ENCODE measurements at regions not wholly inside any gene's neighbourhood (a gene's known extent, or its start where the extent isn't known, plus 50 kb on each side); places are given as distances from the start of the nearest gene placed in this dataset.

- no peak overlapping the region for H3K4me2 ChIP-seq (ENCODE audit: low read depth, low read length)
- POLR2A ChIA-PET (ENCODE audit: unreplicated experiment): no interaction called here
- H3K27ac ChIP-seq (ENCODE audit: insufficient read depth, low read length): no peak overlapping the region
- CTCF ChIA-PET: interaction anchor here (1.1 kb wide), 1 partner anchor 16 kb away, joined by 3 read pairs; no protein-coding TSS in a partner anchor
- H3K4me1 ChIP-seq (ENCODE audit: control insufficient read depth, insufficient read depth, low read length): no peaks in the 10 kb centered on the region
- DNase-seq (no peak), ATAC-seq (ENCODE audit: low read depth) (no peak)
- in situ Hi-C loops (cut with MboI; ENCODE audit: low sequenced_read_pairs): no loop called here
- no peak overlapping the region for H2BK15ac ChIP-seq (ENCODE audit: low read depth, low read length)
- no TSS peak for BruUV-seq (replicated peaks)
- TF ChIP-seq MXI1 (IDR thresholded peaks at IDR 0.05; ENCODE audit: borderline replicate concordance, low read depth, low read length) (no peak), RCOR1 (IDR thresholded peaks at IDR 0.05; ENCODE audit: insufficient replicate concordance, low read length) (no peak), RFX5 (IDR thresholded peaks at IDR 0.05; ENCODE audit: low read depth, low read length) (no peak), ELK1 (IDR thresholded peaks at IDR 0.05; ENCODE audit: borderline replicate concordance, low read depth, low read length) (no peak), FOS (IDR thresholded peaks at IDR 0.05; ENCODE audit: low read depth, low read length) (no peak), MAZ (IDR thresholded peaks at IDR 0.05; ENCODE audit: borderline replicate concordance, low read depth, low read length) (no peak), POLR2A (IDR thresholded peaks at IDR 0.05; ENCODE audit: low read depth, low read length) (no peak), NFE2L2 (IDR thresholded peaks at IDR 0.05; ENCODE audit: low read depth, low read length) (no peak), RAD21 (IDR thresholded peaks at IDR 0.05; ENCODE audit: low read length) (no peak), CEBPB (IDR thresholded peaks at IDR 0.05; ENCODE audit: low read depth, low read length) (no peak), USF2 (IDR thresholded peaks at IDR 0.05; ENCODE audit: low read depth, low read length) (no peak), CHD1 (IDR thresholded peaks at IDR 0.05; ENCODE audit: low read depth, low read length) (no peak), BHLHE40 (IDR thresholded peaks at IDR 0.05; ENCODE audit: low read depth, low read length) (no peak), MAFK (IDR thresholded peaks at IDR 0.05; ENCODE audit: low read depth, low read length) (no peak), SMC3 (IDR thresholded peaks at IDR 0.05; ENCODE audit: low read depth, low read length) (no peak)
- TF ChIP-seq, protein P1, sequence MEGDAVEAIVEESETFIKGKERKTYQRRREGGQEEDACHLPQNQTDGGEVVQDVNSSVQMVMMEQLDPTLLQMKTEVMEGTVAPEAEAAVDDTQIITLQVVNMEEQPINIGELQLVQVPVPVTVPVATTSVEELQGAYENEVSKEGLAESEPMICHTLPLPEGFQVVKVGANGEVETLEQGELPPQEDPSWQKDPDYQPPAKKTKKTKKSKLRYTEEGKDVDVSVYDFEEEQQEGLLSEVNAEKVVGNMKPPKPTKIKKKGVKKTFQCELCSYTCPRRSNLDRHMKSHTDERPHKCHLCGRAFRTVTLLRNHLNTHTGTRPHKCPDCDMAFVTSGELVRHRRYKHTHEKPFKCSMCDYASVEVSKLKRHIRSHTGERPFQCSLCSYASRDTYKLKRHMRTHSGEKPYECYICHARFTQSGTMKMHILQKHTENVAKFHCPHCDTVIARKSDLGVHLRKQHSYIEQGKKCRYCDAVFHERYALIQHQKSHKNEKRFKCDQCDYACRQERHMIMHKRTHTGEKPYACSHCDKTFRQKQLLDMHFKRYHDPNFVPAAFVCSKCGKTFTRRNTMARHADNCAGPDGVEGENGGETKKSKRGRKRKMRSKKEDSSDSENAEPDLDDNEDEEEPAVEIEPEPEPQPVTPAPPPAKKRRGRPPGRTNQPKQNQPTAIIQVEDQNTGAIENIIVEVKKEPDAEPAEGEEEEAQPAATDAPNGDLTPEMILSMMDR (conservative IDR thresholded peaks at IDR 0.05; ENCODE audit: low read depth, low read length): no peak
- no peak overlapping the region for H3K9ac ChIP-seq (ENCODE audit: low read depth, low read length)
- no peak overlapping the region for H2BK20ac ChIP-seq (ENCODE audit: low read depth, low read length)
- peaks cover 17% of the 10 kb centered on the region for H3K27me3 ChIP-seq (ENCODE audit: control insufficient read depth, insufficient read depth, low read length)
- H2AK5ac ChIP-seq (ENCODE audit: low read depth, low read length): no peak overlapping the region
- intact Hi-C loops (cut with micrococcal nuclease): no loop called here
- no peak overlapping the region for H4K5ac ChIP-seq (ENCODE audit: low read depth, low read length)
- H3K9me1 ChIP-seq (ENCODE audit: insufficient read depth, low read length): no peaks in the 10 kb centered on the region; the same call in 1 of the 2 replicates
- H3K9me3 ChIP-seq (ENCODE audit: control insufficient read depth, insufficient read depth, low read length): no peaks in the 10 kb centered on the region
- H4K91ac ChIP-seq (ENCODE audit: insufficient read depth, low read depth, low read length): no peak overlapping the region
- H2AK9ac ChIP-seq (replicated peaks; ENCODE audit: low read depth, low read length, poor library complexity): no peak overlapping the region
- no peak overlapping the region for H3K4me3 ChIP-seq (ENCODE audit: insufficient read depth, low read depth, low read length)
- H3K79me1 ChIP-seq (ENCODE audit: low read depth in 1 of 2, low read length in 2 of 2): no peaks in the 10 kb centered on the region
- H3K56ac ChIP-seq (ENCODE audit: extremely low read depth, insufficient read depth, low read length): no peak overlapping the region
- H4K20me1 ChIP-seq (ENCODE audit: insufficient read depth, low read length): no peaks in the 10 kb centered on the region
- no peak overlapping the region for H3K18ac ChIP-seq (ENCODE audit: low read depth, low read length)
- H3K14ac ChIP-seq (replicated peaks; ENCODE audit: low read depth, low read length): no peak overlapping the region
- dilution Hi-C loops (cut with HindIII; ENCODE audit: low sequenced_read_pairs, unreplicated experiment): no loop called here
- no peak overlapping the region for H2AFZ ChIP-seq (replicated peaks; ENCODE audit: low read length, poor library complexity)
- H2BK120ac ChIP-seq (ENCODE audit: low read depth, low read length): no peak overlapping the region
- H3K23ac ChIP-seq (ENCODE audit: low read depth, low read length): no peak overlapping the region
- H3K4ac ChIP-seq (ENCODE audit: low read depth, low read length): no peak overlapping the region
- no peak overlapping the region for H2BK5ac ChIP-seq (ENCODE audit: low read depth, low read length, poor library complexity, severe bottlenecking)
- H4K8ac ChIP-seq (ENCODE audit: low read depth in 2 of 2, low read length in 2 of 2): no peak overlapping the region
- H3K36me3 ChIP-seq (ENCODE audit: control insufficient read depth, insufficient read depth, low read length): no peaks in the 10 kb centered on the region
Measured at GRCh38 chr9:19931098-19931890, 142.5 kb upstream of the SLC24A2 start.
